Nephron (organoid): ENCODE measurements at regions not wholly inside any gene's neighbourhood (a gene's known extent, or its start where the extent isn't known, plus 50 kb on each side); places are given as distances from the start of the nearest gene placed in this dataset.
"Not testable (repeated sequence)": the region's sequence is repeated elsewhere in the genome, so short reads cannot be mapped to it uniquely, and the experiment has no call there.

Experiments
- H3K27ac Mint-ChIP-seq, 3 experiments: 2 replicates each; pipeline ENCODE4 v1.8.0; 2020; ENCODE audit warnings: mixed read lengths in 3 of 3, mild to moderate bottlenecking in 2 of 3, moderate library complexity in 1 of 3
- H3K27me3 Mint-ChIP-seq: 2 replicates; pipeline ENCODE4 v1.8.0; 2021; ENCODE audit warnings: low read depth, mild to moderate bottlenecking, moderate library complexity, mixed read lengths
- H3K36me3 Mint-ChIP-seq: 2 replicates; pipeline ENCODE4 v1.8.0; 2020; ENCODE audit warnings: low read depth, mixed read lengths
- H3K4me1 Mint-ChIP-seq: 2 replicates; pipeline ENCODE4 v1.8.0; 2020; ENCODE audit warnings: mixed read lengths
- H3K4me3 Mint-ChIP-seq, 3 experiments: 2 replicates each; pipeline ENCODE4 v1.8.0; 2020; ENCODE audit warnings: mild to moderate bottlenecking in 3 of 3, mixed read lengths in 3 of 3, moderate library complexity in 2 of 3
- H3K9me3 Mint-ChIP-seq: 2 replicates; pipeline ENCODE4 v1.8.0; 2020; ENCODE audit warnings: mixed read lengths
- CTCF ChIP-seq, 3 experiments: fragments of 200-600 bp; sonication (generic); IDR thresholded peaks; one replicate each; pipeline ENCODE4 v1.5.0; 2021; ENCODE audit warnings: antibody characterized with exemption in 3 of 3; ENCODE audit not compliant: unreplicated experiment in 3 of 3

DNA sequence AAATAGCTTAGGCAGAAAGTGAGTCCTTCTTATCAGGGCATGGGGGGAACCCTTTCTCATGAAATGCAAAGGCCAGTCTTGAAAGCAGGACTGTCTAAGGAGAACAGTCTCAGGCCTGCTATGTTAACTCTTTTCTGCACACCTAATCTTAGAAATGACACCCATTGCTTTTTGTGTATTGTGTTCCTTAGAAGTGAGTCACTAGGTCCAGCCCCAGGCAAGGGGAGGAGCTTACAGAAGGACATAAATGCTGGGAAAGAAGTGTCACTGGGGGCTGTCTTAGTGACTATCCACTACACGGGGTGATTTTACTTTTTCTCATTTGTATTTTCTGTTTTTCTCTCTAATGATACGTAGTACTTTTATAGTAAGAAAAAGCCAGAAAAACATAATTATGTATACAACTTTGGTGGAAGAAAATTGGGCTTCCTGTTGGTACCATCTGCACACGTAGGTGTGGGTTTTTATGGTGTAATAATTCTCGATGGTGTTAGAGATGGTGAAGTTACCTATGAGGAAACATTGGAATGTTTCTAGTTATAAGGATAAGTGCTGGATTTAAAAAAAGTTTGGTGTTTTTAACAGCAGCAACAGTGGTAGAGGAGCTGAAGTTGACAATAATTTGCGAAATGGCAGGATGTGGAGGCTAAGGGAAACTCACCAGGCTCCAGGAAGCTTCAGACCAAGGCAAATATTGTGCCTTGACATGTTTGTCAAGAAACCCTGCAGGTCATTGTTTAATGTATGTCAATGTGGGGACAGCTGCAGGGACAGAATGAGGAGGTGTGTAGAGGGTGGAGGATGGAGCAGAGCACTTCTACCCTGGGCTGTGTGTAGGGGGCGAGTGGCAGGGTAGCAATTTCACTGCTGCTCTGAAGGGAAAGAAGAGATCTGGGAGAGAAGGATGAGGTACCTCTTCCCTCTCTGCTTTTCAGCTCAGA is 214.9 kb downstream of the KTN1 start:
- TF ChIP-seq CTCF (IDR thresholded peaks at IDR 0.05; ENCODE audit: unreplicated experiment in 3 of 3) = no peak
- Mint-ChIP-seq H3K4me1 (no peaks in the 10 kb centered on the region), H3K9me3 (no peaks in the 10 kb centered on the region), H3K4me3 (no peak overlapping the region), H3K27me3 (no peaks in the 10 kb centered on the region), H3K27ac (no peak overlapping the region), H3K36me3 (no peaks in the 10 kb centered on the region)

DNA sequence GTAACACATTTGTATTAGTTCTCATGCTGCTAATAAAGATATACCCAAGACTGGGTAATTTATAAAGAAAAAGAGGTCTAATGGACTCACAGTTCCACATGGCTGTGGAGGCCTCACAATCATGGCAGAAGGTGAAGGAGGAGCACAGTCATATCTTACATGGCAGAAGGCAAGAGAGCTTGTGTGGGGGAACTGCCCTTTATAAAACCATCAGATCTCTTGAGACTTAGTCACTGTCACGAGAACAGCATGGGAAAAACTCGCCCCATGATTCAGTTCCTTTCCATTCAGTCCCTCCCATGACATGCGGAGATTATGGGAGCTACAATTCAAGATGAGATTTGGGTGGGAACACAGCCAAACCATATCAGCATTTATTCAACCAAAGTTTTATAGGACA is 216.5 kb downstream of the KTN1 start:
- H3K27me3 Mint-ChIP-seq, H3K4me1 Mint-ChIP-seq, H3K27ac Mint-ChIP-seq, H3K9me3 Mint-ChIP-seq, H3K36me3 Mint-ChIP-seq, H3K4me3 Mint-ChIP-seq: not testable (repeated sequence)

- Mint-ChIP-seq H3K4me1 (no peaks in the 10 kb centered on the region), H3K4me3 (no peak overlapping the region), H3K27ac (no peak overlapping the region), H3K27me3 (no peaks in the 10 kb centered on the region), H3K9me3 (peaks cover 2% of the 10 kb centered on the region), H3K36me3 (no peaks in the 10 kb centered on the region)
- TF ChIP-seq CTCF (IDR thresholded peaks at IDR 0.05; ENCODE audit: unreplicated experiment in 3 of 3) = no peak
These were observed 218.4 kb downstream of the KTN1 start for GRCh38 chr14:55798406-55798805.

GRCh38 chr14:55799508-55800095 is 219.6 kb downstream of the KTN1 start:
- peaks cover 2% of the 10 kb centered on the region for H3K9me3 Mint-ChIP-seq
- no peaks in the 10 kb centered on the region for H3K4me1 Mint-ChIP-seq
- no peak overlapping the region for H3K27ac Mint-ChIP-seq
- no peak overlapping the region for H3K4me3 Mint-ChIP-seq
- H3K27me3 Mint-ChIP-seq = no peaks in the 10 kb centered on the region
- no peak for TF ChIP-seq CTCF (IDR thresholded peaks at IDR 0.05; ENCODE audit: unreplicated experiment in 3 of 3)
- no peaks in the 10 kb centered on the region for H3K36me3 Mint-ChIP-seq

GRCh38 chr14:55800156-55800785 is 220.3 kb downstream of the KTN1 start:
- Mint-ChIP-seq H3K4me1 (no peaks in the 10 kb centered on the region), H3K27me3 (no peaks in the 10 kb centered on the region), H3K27ac (no peak overlapping the region), H3K9me3 (peaks cover 2% of the 10 kb centered on the region), H3K4me3 (no peak overlapping the region), H3K36me3 (no peaks in the 10 kb centered on the region)
- no peak for TF ChIP-seq CTCF (IDR thresholded peaks at IDR 0.05; ENCODE audit: unreplicated experiment in 3 of 3)

GRCh38 chr14:55801121-55801520 is 221.1 kb downstream of the KTN1 start:
- no peak overlapping the region for H3K4me3 Mint-ChIP-seq
- no peaks in the 10 kb centered on the region for H3K36me3 Mint-ChIP-seq
- no peak overlapping the region for H3K27ac Mint-ChIP-seq
- no peaks in the 10 kb centered on the region for H3K4me1 Mint-ChIP-seq
- no peak for TF ChIP-seq CTCF (IDR thresholded peaks at IDR 0.05; ENCODE audit: unreplicated experiment in 3 of 3)
- H3K27me3 Mint-ChIP-seq = no peaks in the 10 kb centered on the region
- H3K9me3 Mint-ChIP-seq = peaks cover 2% of the 10 kb centered on the region
